NCI-H1048 (cell line): ENCODE measurements at regions not wholly inside any gene's neighbourhood (a gene's known extent, or its start where the extent isn't known, plus 50 kb on each side); places are given as distances from the start of the nearest gene placed in this dataset.

ENCODE experiments used
- DNase-seq: peaks from one replicate; lab custom pipeline; 2025; lab: John Stamatoyannopoulos, UW

GRCh38 chr3:30495172-30496065 lies 111.0 kb upstream of the TGFBR2 start:
- DNase-seq, result no peak

- DNase-seq, result no peak
These were observed 110.1 kb upstream of the TGFBR2 start for GRCh38 chr3:30496066-30496966.

GRCh38 chr3:30498587-30498967 lies 107.8 kb upstream of the TGFBR2 start:
- no peak for DNase-seq

GRCh38 chr3:30500666-30501399 lies 105.6 kb upstream of the TGFBR2 start:
- no peak for DNase-seq

- no peak for DNase-seq
These were observed 104.9 kb upstream of the TGFBR2 start for GRCh38 chr3:30501526-30501925.

GRCh38 chr3:30502051-30502741 lies 104.2 kb upstream of the TGFBR2 start:
- no peak for DNase-seq

GRCh38 chr3:30502742-30503073 lies 103.7 kb upstream of the TGFBR2 start:
- no peak for DNase-seq

- no peak for DNase-seq
These were observed 103.0 kb upstream of the TGFBR2 start for GRCh38 chr3:30503446-30503845.

- no peak for DNase-seq
These were observed 101.5 kb upstream of the TGFBR2 start for GRCh38 chr3:30504939-30505338.

GRCh38 chr3:30505866-30506520 lies 100.4 kb upstream of the TGFBR2 start:
- no peak for DNase-seq

GRCh38 chr3:30508339-30508738 lies 98.1 kb upstream of the TGFBR2 start:
- DNase-seq, result no peak

GRCh38 chr3:30510596-30510995 lies 95.8 kb upstream of the TGFBR2 start:
- DNase-seq, result no peak

- DNase-seq, result no peak
These were observed 94.7 kb upstream of the TGFBR2 start for GRCh38 chr3:30511524-30512251.

GRCh38 chr3:30512576-30512975 lies 93.8 kb upstream of the TGFBR2 start:
- DNase-seq, result no peak

- DNase-seq, result no peak
These were observed 92.8 kb upstream of the TGFBR2 start for GRCh38 chr3:30513374-30514152.

- DNase-seq, result no peak
These were observed 90.2 kb upstream of the TGFBR2 start for GRCh38 chr3:30516238-30516637.

GRCh38 chr3:30518181-30518864 lies 88.1 kb upstream of the TGFBR2 start:
- DNase-seq, result no peak

GRCh38 chr3:30518872-30519271 lies 87.5 kb upstream of the TGFBR2 start:
- no peak for DNase-seq

GRCh38 chr3:30520699-30521098 lies 85.7 kb upstream of the TGFBR2 start:
- no peak for DNase-seq
